ENCODE measurements at regions not wholly inside any gene's neighbourhood (a gene's known extent, or its start where the extent isn't known, plus 50 kb on each side); places are given as distances from the start of the nearest gene placed in this dataset.

DNA sequence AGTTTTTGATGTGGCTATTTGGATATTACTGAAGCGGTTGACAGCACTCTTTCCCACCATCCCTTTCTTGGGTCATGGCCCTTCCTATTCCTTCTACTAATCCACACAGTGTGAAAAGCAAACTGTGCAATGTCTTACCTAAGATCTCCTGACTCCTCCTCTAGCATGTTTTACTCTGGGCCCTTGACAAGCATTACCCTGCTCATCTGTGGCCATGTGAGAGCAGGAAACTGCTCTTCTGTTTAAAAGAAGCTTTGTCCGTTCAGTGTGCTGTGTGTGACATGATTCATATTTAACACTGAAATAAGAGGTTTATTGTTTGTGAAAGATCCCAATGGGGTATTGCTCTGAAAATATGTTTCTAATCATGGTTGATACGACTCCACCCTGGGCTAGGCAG is 1022.5 kb downstream of the AACS start:
- Histone ChIP-seq H4K5ac (ENCODE audit: insufficient read length, low read depth, low read length) (no peak overlapping the region), H3K23me2 (ENCODE audit: insufficient read length, low read depth, low read length, poor library complexity, severe bottlenecking) (no peaks in the 10 kb centered on the region), H3K4me2 (ENCODE audit: insufficient read depth, insufficient read length, low read length) (no peak overlapping the region), H3K56ac (ENCODE audit: insufficient read length, low read depth, low read length) (no peak overlapping the region), H2BK15ac (ENCODE audit: low read depth, low read length) (no peak overlapping the region), H2AK5ac (ENCODE audit: insufficient read length, low read length) (no peak overlapping the region), H3K27ac (ENCODE audit: insufficient read length, low read depth, low read length) (no peak overlapping the region), H3T11ph (ENCODE audit: low read length) (no peak overlapping the region), H4K8ac (replicated peaks; ENCODE audit: insufficient read length, low read depth, low read length) (no peak overlapping the region), H3K18ac (ENCODE audit: insufficient read length, low read depth, low read length) (no peak overlapping the region), H3K79me2 (ENCODE audit: insufficient read depth, low read length) (no peaks in the 10 kb centered on the region), H3K27me3 (ENCODE audit: insufficient read depth, low read length) (no peaks in the 10 kb centered on the region), H3K9ac (ENCODE audit: extremely low read depth, insufficient read length, low read length) (no peak overlapping the region), H3K23ac (ENCODE audit: insufficient read length, low read depth, low read length) (no peak overlapping the region), H3K9me3 (ENCODE audit: control insufficient read depth, low read depth, low read length) (no peaks in the 10 kb centered on the region), H2BK12ac (ENCODE audit: insufficient read length, low read depth, low read length) (no peak overlapping the region), H2BK120ac (ENCODE audit: low read depth, low read length, poor library complexity, severe bottlenecking) (no peak overlapping the region), H2BK20ac (ENCODE audit: low read depth, low read length, poor library complexity, severe bottlenecking) (no peak overlapping the region), H3K14ac (ENCODE audit: insufficient read depth, low read length) (no peak overlapping the region), H3K4ac (ENCODE audit: low read depth, low read length) (no peak overlapping the region), H2BK5ac (ENCODE audit: insufficient read length, low read length) (no peak overlapping the region), H2AFZ (ENCODE audit: low read length) (no peak overlapping the region), H4K20me1 (ENCODE audit: control insufficient read depth, insufficient read depth, insufficient read length) (no peaks in the 10 kb centered on the region), H3K79me1 (ENCODE audit: insufficient read depth, low read depth, low read length, poor library complexity, severe bottlenecking) (no peaks in the 10 kb centered on the region), H4K91ac (ENCODE audit: insufficient read length, low read depth, low read length) (no peak overlapping the region), H3K4me1 (ENCODE audit: insufficient read depth, low read length) (no peaks in the 10 kb centered on the region; the same call in 1 of the 2 replicates)
- peaks cover 6% of the 10 kb centered on the region for H3K27me3 Mint-ChIP-seq (ENCODE audit: low read depth)
- peaks cover 8 to 14% of the 10 kb centered on the region in 2 experiments for H3K4me1 Mint-ChIP-seq
- no peak overlapping the region for H3K27ac Mint-ChIP-seq
- DNase-seq: no peak
- H3K36me3 Mint-ChIP-seq (ENCODE audit: insufficient read depth in 1 of 3, low read depth in 3 of 3): peaks cover 0 to 13% (median 3%) of the 10 kb centered on the region in 3 experiments; a peak in 4 of 7 replicates
- TF ChIP-seq, protein P1, sequence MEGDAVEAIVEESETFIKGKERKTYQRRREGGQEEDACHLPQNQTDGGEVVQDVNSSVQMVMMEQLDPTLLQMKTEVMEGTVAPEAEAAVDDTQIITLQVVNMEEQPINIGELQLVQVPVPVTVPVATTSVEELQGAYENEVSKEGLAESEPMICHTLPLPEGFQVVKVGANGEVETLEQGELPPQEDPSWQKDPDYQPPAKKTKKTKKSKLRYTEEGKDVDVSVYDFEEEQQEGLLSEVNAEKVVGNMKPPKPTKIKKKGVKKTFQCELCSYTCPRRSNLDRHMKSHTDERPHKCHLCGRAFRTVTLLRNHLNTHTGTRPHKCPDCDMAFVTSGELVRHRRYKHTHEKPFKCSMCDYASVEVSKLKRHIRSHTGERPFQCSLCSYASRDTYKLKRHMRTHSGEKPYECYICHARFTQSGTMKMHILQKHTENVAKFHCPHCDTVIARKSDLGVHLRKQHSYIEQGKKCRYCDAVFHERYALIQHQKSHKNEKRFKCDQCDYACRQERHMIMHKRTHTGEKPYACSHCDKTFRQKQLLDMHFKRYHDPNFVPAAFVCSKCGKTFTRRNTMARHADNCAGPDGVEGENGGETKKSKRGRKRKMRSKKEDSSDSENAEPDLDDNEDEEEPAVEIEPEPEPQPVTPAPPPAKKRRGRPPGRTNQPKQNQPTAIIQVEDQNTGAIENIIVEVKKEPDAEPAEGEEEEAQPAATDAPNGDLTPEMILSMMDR (conservative IDR thresholded peaks at IDR 0.05): no peak
- no peak overlapping the region for H3K4me3 Mint-ChIP-seq
- H3K9me3 Mint-ChIP-seq: peaks cover 20% of the 10 kb centered on the region in 2 experiments
- no CpG with 5 or more reads among the region's 3 CpGs for WGBS (ENCODE audit: extremely low coverage, insufficient read length, low lambda C conversion rate)

All from H9 (cell line).